Liver (tissue), 8 donors: ENCODE measurements at regions not wholly inside any gene's neighbourhood (a gene's known extent, or its start where the extent isn't known, plus 50 kb on each side); places are given as distances from the start of the nearest gene placed in this dataset.

Experiments
- DNase-seq: peaks from one replicate; pipeline ENCODE4 v3.0.0-alpha.2; 2017; ENCODE audit warnings: low spot score
- H3K27ac ChIP-seq, 2 donors: one replicate each; pipeline ENCODE4 v1.7.0; 2013; ENCODE audit warnings: inconsistent platforms in 2 of 2, low read length in 2 of 2, control low read depth in 1 of 2, low read depth in 1 of 2, mild to moderate bottlenecking in 1 of 2
- H3K27me3 ChIP-seq, 4 donors: one replicate each; pipeline versions ENCODE4 v1.6.1 to v1.7.0; 2013; ENCODE audit warnings: low read length in 3 of 4, inconsistent platforms in 1 of 4, mild to moderate bottlenecking in 1 of 4, moderate library complexity in 1 of 4; ENCODE audit not compliant: control insufficient read depth in 4 of 4, insufficient read depth in 4 of 4
- H3K36me3 ChIP-seq, 4 donors: one replicate each; pipeline versions ENCODE4 v1.6.1 to v1.7.0; 2013; ENCODE audit warnings: low read length in 3 of 4, mild to moderate bottlenecking in 3 of 4, low read depth in 1 of 4, moderate library complexity in 1 of 4; ENCODE audit not compliant: control insufficient read depth in 4 of 4, insufficient read depth in 3 of 4
- H3K4me1 ChIP-seq, 4 donors: one replicate each; pipeline versions ENCODE4 v1.6.1 to v1.7.0; 2013; ENCODE audit warnings: low read length in 3 of 4, mild to moderate bottlenecking in 3 of 4, moderate library complexity in 1 of 4; ENCODE audit not compliant: control insufficient read depth in 4 of 4, insufficient read depth in 4 of 4
- H3K4me3 ChIP-seq, 3 donors: one replicate each; pipeline versions ENCODE4 v1.6.1 to v1.7.0; 2013; ENCODE audit warnings: low read length in 3 of 3, control low read depth in 1 of 3, low read depth in 1 of 3, mild to moderate bottlenecking in 1 of 3
- H3K9ac ChIP-seq, 2 donors: one replicate each; pipeline ENCODE4 v1.7.0; 2013; ENCODE audit warnings: low read length in 2 of 2, mild to moderate bottlenecking in 2 of 2, moderate library complexity in 2 of 2, control low read depth in 1 of 2, low read depth in 1 of 2
- H3K9me3 ChIP-seq, 4 donors: one replicate each; pipeline versions ENCODE4 v1.6.1 to v1.7.0; 2013; ENCODE audit warnings: low read length in 3 of 4; ENCODE audit not compliant: control insufficient read depth in 4 of 4
- EGR1 ChIP-seq, 2 donors: IDR thresholded peaks; 2 replicates each; pipeline ENCODE4 v1.6.1; 2016 to 2018; ENCODE audit warnings: antibody characterized with exemption in 2 of 2, low read depth in 2 of 2
- FOXA1 ChIP-seq: IDR thresholded peaks from 2 replicates; pipeline ENCODE4 v1.6.1; 2016; ENCODE audit warnings: antibody characterized with exemption
- FOXA2 ChIP-seq: IDR thresholded peaks from 2 replicates; pipeline ENCODE4 v1.6.1; 2016; ENCODE audit warnings: antibody characterized with exemption
- GABPA ChIP-seq, 2 donors: IDR thresholded peaks in 1 of 2; conservative IDR thresholded peaks in 1 of 2; 2 replicates each; pipeline ENCODE4 v1.6.1; 2016; ENCODE audit warnings: antibody characterized with exemption in 2 of 2, mild to moderate bottlenecking in 1 of 2, moderate library complexity in 1 of 2
- HNF4A ChIP-seq, 2 donors: conservative IDR thresholded peaks; 2 replicates each; pipeline ENCODE4 v1.6.1; 2016; ENCODE audit warnings: antibody characterized with exemption in 2 of 2, mild to moderate bottlenecking in 2 of 2
- HNF4G ChIP-seq: IDR thresholded peaks from 2 replicates; pipeline ENCODE4 v1.6.1; 2016; ENCODE audit warnings: antibody characterized with exemption
- JUND ChIP-seq, 2 donors: IDR thresholded peaks; 2 replicates each; pipeline ENCODE4 v1.6.1; 2016; ENCODE audit warnings: antibody characterized with exemption in 2 of 2
- NR2F2 ChIP-seq: IDR thresholded peaks from 2 replicates; pipeline ENCODE4 v1.6.1; 2016; ENCODE audit warnings: antibody characterized with exemption
- RAD21 ChIP-seq, 2 donors: IDR thresholded peaks; 2 replicates each; pipeline ENCODE4 v1.6.1; 2016; ENCODE audit warnings: antibody characterized with exemption in 2 of 2, mild to moderate bottlenecking in 2 of 2
- RXRA ChIP-seq, 2 donors: IDR thresholded peaks; 2 replicates each; pipeline ENCODE4 v1.6.1; 2017 to 2018; ENCODE audit warnings: antibody characterized with exemption in 2 of 2, mild to moderate bottlenecking in 1 of 2
- SP1 ChIP-seq: IDR thresholded peaks from 2 replicates; pipeline ENCODE4 v1.6.1; 2018; ENCODE audit warnings: antibody characterized with exemption, mild to moderate bottlenecking
- TAF1 ChIP-seq: conservative IDR thresholded peaks from 2 replicates; pipeline ENCODE4 v1.6.1; 2016; ENCODE audit warnings: antibody characterized with exemption, mild to moderate bottlenecking
- YY1 ChIP-seq: IDR thresholded peaks from 2 replicates; pipeline ENCODE4 v1.6.1; 2016; ENCODE audit warnings: antibody characterized with exemption, mild to moderate bottlenecking
- WGBS: extraction: QIAGEN DNeasy Blood & Tissue Kit; methylation state at CpG from one replicate; pipeline ENCODE4 v1.1.7; 2013; 5-methylcytosine and 5-hydroxymethylcytosine counted together
- TF ChIP-seq, protein P1 (sequence below): IDR thresholded peaks from 2 replicates; pipeline ENCODE4 v1.6.1; 2016; ENCODE audit warnings: antibody characterized with exemption, mild to moderate bottlenecking
- TF ChIP-seq, protein P2 (sequence below): IDR thresholded peaks from 2 replicates; pipeline ENCODE4 v1.6.1; 2016; ENCODE audit warnings: antibody characterized with exemption
- TF ChIP-seq, protein P3 (sequence below): IDR thresholded peaks from 2 replicates; pipeline ENCODE4 v1.6.1; 2016; ENCODE audit warnings: antibody characterized with exemption
- TF ChIP-seq, protein P4 (sequence below): fragments of 150-350 bp; IDR thresholded peaks from 2 replicates; pipeline ENCODE4 v1.5.1; 2017; ENCODE audit warnings: improper control_type of control experiment, low read depth, low read length; ENCODE audit not compliant: missing input control
- TF ChIP-seq, protein P5 (sequence below): IDR thresholded peaks from 2 replicates; pipeline ENCODE4 v1.6.1; 2016; ENCODE audit warnings: antibody characterized with exemption
- donor health status: healthy.
- donor health status: healthy.
- donor health status: healthy.
- donor health status: healthy.
- donor health status: healthy.

DNA sequence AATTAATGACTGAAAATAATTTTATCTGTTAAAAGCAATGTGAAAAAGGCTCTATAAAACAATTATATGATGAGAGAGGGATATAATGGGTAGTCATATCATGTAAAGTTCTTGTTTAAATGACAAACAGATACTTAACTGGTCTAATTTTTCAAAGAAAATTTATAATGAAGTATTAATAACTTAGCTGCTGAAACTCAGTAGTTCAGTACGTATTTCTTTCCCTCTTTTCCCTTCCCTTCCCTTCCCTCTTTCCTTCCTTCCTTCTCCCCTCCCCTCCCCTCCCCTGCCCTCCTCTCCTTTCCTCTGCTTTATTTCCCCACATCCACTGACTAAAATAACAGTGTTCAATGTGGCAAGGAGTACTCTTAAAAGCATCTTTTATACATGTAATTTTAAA, 123.1 kb upstream of the PTGFR start (continued):
- TF ChIP-seq YY1 = no peak

DNA sequence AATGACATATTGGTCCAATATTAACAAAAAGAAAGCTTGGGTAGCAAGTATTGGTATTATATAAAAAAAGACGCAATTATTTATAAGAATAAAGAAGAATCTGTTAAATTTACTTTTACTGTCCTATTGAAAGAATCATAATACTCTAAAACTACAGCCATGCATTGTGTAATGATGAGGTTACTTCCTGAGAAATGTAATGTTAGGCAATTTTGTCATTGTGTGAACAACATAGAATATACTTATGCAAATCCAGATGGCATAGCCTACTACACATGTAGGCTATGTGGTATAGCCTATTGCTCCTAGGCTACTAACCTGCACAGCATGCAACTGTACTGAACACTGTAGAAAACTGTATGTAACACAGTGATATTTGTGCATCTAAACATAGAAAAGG, 121.2 kb upstream of the PTGFR start:
- H3K4me1 ChIP-seq = peaks cover 0 to 4% (median 0%) of the 10 kb centered on the region in 4 donors
- no peak overlapping the region for H3K4me3 ChIP-seq
- no peaks in the 10 kb centered on the region for H3K36me3 ChIP-seq
- no peaks in the 10 kb centered on the region for H3K27me3 ChIP-seq
- no peak overlapping the region for H3K9ac ChIP-seq
- DNase-seq = no peak
- WGBS = 91% methylated on average over 1 of the region's 1 CpG
- TF ChIP-seq, protein P1, sequence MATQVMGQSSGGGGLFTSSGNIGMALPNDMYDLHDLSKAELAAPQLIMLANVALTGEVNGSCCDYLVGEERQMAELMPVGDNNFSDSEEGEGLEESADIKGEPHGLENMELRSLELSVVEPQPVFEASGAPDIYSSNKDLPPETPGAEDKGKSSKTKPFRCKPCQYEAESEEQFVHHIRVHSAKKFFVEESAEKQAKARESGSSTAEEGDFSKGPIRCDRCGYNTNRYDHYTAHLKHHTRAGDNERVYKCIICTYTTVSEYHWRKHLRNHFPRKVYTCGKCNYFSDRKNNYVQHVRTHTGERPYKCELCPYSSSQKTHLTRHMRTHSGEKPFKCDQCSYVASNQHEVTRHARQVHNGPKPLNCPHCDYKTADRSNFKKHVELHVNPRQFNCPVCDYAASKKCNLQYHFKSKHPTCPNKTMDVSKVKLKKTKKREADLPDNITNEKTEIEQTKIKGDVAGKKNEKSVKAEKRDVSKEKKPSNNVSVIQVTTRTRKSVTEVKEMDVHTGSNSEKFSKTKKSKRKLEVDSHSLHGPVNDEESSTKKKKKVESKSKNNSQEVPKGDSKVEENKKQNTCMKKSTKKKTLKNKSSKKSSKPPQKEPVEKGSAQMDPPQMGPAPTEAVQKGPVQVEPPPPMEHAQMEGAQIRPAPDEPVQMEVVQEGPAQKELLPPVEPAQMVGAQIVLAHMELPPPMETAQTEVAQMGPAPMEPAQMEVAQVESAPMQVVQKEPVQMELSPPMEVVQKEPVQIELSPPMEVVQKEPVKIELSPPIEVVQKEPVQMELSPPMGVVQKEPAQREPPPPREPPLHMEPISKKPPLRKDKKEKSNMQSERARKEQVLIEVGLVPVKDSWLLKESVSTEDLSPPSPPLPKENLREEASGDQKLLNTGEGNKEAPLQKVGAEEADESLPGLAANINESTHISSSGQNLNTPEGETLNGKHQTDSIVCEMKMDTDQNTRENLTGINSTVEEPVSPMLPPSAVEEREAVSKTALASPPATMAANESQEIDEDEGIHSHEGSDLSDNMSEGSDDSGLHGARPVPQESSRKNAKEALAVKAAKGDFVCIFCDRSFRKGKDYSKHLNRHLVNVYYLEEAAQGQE = no peak
- no peak for TF ChIP-seq JUND (IDR thresholded peaks at IDR 0.05)
- TF ChIP-seq, protein P2, sequence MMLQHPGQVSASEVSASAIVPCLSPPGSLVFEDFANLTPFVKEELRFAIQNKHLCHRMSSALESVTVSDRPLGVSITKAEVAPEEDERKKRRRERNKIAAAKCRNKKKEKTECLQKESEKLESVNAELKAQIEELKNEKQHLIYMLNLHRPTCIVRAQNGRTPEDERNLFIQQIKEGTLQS = no peak
- no peak for TF ChIP-seq NR2F2
- no peak for TF ChIP-seq HNF4A (conservative IDR thresholded peaks at IDR 0.05)
- TF ChIP-seq FOXA1 = no peak
- TF ChIP-seq GABPA (IDR thresholded peaks at IDR 0.05 in 1 of 2, conservative IDR thresholded peaks at IDR 0.05 in 1 of 2) = no peak
- no peak for TF ChIP-seq YY1
- no peak for TF ChIP-seq TAF1
- TF ChIP-seq, protein P3, sequence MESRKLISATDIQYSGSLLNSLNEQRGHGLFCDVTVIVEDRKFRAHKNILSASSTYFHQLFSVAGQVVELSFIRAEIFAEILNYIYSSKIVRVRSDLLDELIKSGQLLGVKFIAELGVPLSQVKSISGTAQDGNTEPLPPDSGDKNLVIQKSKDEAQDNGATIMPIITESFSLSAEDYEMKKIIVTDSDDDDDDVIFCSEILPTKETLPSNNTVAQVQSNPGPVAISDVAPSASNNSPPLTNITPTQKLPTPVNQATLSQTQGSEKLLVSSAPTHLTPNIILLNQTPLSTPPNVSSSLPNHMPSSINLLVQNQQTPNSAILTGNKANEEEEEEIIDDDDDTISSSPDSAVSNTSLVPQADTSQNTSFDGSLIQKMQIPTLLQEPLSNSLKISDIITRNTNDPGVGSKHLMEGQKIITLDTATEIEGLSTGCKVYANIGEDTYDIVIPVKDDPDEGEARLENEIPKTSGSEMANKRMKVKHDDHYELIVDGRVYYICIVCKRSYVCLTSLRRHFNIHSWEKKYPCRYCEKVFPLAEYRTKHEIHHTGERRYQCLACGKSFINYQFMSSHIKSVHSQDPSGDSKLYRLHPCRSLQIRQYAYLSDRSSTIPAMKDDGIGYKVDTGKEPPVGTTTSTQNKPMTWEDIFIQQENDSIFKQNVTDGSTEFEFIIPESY = no peak
- TF ChIP-seq, protein P4, sequence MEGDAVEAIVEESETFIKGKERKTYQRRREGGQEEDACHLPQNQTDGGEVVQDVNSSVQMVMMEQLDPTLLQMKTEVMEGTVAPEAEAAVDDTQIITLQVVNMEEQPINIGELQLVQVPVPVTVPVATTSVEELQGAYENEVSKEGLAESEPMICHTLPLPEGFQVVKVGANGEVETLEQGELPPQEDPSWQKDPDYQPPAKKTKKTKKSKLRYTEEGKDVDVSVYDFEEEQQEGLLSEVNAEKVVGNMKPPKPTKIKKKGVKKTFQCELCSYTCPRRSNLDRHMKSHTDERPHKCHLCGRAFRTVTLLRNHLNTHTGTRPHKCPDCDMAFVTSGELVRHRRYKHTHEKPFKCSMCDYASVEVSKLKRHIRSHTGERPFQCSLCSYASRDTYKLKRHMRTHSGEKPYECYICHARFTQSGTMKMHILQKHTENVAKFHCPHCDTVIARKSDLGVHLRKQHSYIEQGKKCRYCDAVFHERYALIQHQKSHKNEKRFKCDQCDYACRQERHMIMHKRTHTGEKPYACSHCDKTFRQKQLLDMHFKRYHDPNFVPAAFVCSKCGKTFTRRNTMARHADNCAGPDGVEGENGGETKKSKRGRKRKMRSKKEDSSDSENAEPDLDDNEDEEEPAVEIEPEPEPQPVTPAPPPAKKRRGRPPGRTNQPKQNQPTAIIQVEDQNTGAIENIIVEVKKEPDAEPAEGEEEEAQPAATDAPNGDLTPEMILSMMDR = no peak
- TF ChIP-seq, protein P5, sequence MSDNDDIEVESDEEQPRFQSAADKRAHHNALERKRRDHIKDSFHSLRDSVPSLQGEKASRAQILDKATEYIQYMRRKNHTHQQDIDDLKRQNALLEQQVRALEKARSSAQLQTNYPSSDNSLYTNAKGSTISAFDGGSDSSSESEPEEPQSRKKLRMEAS = no peak
- no peak for TF ChIP-seq HNF4G
- no peak for TF ChIP-seq RXRA (IDR thresholded peaks at IDR 0.05)
- TF ChIP-seq SP1 = no peak
- TF ChIP-seq FOXA2 = no peak
- TF ChIP-seq EGR1 (IDR thresholded peaks at IDR 0.05; ENCODE audit: low read depth in 2 of 2) = no peak
- TF ChIP-seq RAD21 (IDR thresholded peaks at IDR 0.05) = no peak
- no peak overlapping the region for H3K27ac ChIP-seq
- no peaks in the 10 kb centered on the region for H3K9me3 ChIP-seq
